GM12872 (cell line): ENCODE measurements at regions not wholly inside any gene's neighbourhood (a gene's known extent, or its start where the extent isn't known, plus 50 kb on each side); places are given as distances from the start of the nearest gene placed in this dataset.

ENCODE experiments used
- TF ChIP-seq, protein P1 (sequence below): IDR thresholded peaks from 3 replicates; pipeline ENCODE4 v1.5.1; 2011; ENCODE audit warnings: low read depth, mild to moderate bottlenecking, low read length, moderate library complexity; ENCODE audit not compliant: insufficient read depth

DNA sequence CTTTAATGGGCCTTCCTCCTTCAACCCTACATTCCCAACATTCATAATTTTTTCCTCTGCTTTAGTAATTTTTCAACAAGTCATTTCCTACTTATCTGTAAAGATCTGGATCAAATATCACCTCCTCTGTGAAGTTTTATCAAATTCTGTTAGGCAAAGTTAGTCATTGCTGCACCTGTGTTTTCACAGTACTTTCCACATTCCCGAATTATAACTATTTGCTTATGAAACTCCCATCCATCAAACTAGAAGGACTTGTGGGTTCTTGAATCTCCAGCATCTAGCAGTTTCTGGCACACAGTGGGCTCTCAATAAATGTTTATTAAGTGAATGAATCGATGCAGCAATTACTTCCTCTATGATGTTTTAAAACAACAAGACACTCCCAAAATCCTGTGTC lies 257.6 kb downstream of the HDGFL1 start:
- TF ChIP-seq, protein P1, sequence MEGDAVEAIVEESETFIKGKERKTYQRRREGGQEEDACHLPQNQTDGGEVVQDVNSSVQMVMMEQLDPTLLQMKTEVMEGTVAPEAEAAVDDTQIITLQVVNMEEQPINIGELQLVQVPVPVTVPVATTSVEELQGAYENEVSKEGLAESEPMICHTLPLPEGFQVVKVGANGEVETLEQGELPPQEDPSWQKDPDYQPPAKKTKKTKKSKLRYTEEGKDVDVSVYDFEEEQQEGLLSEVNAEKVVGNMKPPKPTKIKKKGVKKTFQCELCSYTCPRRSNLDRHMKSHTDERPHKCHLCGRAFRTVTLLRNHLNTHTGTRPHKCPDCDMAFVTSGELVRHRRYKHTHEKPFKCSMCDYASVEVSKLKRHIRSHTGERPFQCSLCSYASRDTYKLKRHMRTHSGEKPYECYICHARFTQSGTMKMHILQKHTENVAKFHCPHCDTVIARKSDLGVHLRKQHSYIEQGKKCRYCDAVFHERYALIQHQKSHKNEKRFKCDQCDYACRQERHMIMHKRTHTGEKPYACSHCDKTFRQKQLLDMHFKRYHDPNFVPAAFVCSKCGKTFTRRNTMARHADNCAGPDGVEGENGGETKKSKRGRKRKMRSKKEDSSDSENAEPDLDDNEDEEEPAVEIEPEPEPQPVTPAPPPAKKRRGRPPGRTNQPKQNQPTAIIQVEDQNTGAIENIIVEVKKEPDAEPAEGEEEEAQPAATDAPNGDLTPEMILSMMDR: no peak

DNA sequence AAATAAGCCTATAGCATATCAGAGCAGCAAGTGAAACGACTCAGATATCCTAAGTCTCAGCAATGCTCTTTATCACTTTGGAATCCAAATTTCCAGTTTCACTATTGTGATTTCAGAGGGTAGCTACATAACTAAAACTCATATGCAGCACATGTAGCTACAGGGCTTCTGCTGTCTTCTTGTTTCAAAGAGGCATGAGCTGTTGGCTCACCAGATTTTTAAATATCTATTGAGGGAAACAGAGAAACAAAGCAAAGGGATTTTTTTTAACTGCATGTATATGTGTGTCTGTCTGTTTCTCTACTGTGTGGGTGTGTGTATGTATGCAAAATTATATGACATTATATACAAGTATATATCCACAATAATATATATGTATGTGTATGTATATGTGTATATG lies 258.4 kb downstream of the HDGFL1 start:
- TF ChIP-seq, protein P1: no peak

DNA sequence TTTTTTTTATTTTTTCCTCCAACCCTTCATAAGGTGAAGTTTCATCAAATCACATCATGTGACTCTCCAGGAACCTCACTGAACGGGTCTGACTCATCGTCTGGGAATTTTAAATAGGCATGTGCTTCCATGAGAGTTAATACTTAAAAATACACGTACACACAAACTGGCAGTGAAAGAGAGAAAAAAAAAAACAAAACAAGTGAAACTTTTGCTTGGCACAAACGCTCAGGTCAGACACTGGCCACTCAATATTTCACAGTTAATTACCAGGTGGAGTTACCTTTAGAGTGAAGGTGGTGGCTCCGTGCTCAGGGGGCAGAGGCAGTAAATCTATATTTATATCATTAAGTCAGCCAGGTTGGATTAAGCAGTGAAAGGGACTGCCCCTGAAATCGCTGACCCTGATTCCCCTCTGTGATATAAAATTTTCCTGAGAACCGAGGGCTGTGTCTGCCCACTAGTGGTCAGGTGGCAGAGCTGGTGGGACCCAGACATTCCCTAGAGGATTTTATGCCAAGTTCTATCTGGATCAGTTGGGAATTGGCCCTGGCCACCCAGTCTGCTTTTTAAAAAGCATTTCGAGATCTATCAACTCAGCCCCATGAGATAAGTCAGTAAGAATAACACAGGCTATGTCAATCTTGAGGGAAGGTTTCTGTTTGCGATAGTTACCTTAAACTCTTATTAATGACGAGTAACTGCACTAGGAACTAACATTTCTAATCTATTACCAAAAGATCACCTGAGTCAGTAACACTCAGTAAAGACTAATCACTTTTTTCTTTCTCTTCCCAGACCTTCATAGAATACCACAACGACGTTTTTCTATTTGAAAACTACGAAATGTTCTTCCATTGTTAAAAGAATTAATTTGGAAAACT lies 259.1 kb downstream of the HDGFL1 start:
- TF ChIP-seq, protein P1: peak; percentile 44

DNA sequence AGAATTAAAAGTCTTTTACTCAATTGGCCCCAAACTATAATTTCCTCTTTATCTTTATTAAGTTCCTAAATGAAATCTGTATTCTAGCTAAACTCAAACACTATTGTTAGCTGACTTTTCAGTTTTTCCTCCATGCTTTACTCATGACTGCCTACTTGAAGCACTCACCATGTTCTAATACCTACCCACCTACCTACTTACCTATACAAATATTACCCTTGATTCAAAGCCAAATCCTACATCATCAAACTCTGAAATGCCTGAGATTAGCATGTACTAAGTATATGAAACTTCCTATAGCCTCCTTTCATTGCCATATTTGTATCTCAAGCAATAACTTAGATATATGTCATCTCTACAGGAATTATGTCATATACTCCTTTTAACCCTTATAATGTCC lies 259.7 kb downstream of the HDGFL1 start:
- TF ChIP-seq, protein P1: no peak

DNA sequence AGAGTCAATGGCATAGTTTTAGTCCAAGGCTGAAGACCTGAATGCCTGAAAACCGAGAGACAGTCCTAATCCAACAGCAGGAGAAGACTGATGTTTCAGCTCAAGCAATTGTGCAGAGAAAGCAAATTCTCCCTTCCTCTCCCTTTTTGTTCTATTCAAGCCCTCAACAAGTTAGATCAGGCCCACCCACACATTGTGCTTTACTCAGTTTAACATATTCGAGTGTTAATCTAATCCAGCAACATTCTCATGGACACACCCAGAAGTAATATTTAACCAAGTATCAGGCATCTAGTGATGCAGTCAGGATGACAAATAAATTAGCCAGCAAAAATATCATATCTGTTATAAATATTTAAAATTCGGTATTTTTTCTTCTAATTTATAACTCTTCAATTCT lies 261.1 kb downstream of the HDGFL1 start:
- TF ChIP-seq, protein P1: no peak

DNA sequence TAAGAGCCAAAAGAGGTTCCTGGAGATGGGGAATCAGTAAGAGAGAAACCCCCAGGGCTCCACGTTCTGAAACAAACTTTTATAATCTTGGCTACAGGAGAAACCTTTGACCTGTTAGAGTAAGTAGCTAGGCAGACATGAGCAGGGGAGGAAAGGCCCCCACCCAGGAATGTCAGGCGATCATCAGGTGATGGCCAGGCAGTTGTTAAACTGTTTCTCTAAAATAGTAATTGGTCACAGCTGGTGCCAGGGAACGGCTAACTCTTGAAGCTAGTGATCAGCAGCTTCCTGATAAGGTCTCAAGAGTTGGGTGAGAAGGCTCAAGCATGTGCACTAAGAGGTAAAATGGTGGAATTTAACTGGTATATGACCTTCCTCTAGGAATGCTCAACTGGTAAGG lies 263.8 kb downstream of the HDGFL1 start:
- TF ChIP-seq, protein P1: no peak

DNA sequence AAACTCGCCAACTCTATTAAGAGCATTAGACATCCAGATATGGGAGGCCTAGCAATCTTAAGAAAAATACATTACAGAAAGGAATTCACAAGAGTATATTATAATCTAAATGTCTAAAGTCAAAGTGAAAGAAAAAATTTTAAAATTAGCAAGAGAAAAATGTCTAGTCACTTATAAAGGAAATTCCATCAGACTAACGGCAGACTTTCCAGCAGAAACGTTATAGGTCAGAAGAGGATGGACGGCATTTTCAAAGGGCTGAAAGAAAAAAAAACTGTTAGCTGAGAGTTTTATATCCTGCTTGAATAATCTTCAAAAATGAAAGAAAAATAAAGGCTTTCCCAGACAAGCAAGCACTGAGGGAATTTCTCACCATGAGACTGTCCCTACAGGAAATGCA lies 269.0 kb downstream of the HDGFL1 start:
- TF ChIP-seq, protein P1: no peak
